ENCODE measurements at regions not wholly inside any gene's neighbourhood (a gene's known extent, or its start where the extent isn't known, plus 50 kb on each side); places are given as distances from the start of the nearest gene placed in this dataset.

DNA sequence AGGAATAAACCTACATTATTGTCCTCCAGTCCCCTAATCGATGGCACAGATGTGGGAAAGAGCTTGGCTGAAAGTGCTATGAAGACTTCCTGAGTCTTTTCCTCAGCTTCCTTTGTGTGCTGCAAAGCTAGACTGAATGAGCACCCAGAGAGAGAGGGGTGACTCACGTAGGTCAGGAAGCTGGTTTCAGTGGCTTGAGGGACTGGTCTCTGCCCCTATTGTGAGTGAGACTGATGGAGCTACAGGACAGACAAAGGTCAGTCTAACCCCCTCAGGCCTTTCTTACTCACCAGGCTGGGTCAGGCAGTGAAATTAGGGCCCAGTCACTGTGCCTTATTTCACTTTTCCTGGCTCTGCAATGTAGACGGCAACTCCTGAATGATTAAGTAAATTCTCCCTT is 171.1 kb upstream of the GRB10 start:
- TF ChIP-seq EZH2 (IDR thresholded peaks at IDR 0.05; ENCODE audit: borderline replicate concordance, low read depth, low read length, poor library complexity, severe bottlenecking): no peak
- TF ChIP-seq, protein P1, sequence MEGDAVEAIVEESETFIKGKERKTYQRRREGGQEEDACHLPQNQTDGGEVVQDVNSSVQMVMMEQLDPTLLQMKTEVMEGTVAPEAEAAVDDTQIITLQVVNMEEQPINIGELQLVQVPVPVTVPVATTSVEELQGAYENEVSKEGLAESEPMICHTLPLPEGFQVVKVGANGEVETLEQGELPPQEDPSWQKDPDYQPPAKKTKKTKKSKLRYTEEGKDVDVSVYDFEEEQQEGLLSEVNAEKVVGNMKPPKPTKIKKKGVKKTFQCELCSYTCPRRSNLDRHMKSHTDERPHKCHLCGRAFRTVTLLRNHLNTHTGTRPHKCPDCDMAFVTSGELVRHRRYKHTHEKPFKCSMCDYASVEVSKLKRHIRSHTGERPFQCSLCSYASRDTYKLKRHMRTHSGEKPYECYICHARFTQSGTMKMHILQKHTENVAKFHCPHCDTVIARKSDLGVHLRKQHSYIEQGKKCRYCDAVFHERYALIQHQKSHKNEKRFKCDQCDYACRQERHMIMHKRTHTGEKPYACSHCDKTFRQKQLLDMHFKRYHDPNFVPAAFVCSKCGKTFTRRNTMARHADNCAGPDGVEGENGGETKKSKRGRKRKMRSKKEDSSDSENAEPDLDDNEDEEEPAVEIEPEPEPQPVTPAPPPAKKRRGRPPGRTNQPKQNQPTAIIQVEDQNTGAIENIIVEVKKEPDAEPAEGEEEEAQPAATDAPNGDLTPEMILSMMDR (conservative IDR thresholded peaks at IDR 0.05; ENCODE audit: low read depth, low read length): no peak
- H3K9me3 ChIP-seq (ENCODE audit: low read depth, low read length, poor library complexity, severe bottlenecking): peaks cover 17% of the 10 kb centered on the region
- no peaks in the 10 kb centered on the region for H3K36me3 ChIP-seq (ENCODE audit: insufficient read depth, low read length, poor library complexity, severe bottlenecking)
- CTCF ChIA-PET: no interaction called here
- no peak for DNase-seq (ENCODE audit: low spot score)
- no TSS peak for BruUV-seq (replicated peaks)
- no peaks in the 10 kb centered on the region for H3K4me1 ChIP-seq (ENCODE audit: insufficient read depth, low read length, poor library complexity, severe bottlenecking)
- intact Hi-C loops (cut with micrococcal nuclease; ENCODE audit: unreplicated experiment): no loop called here
- H3K27me3 ChIP-seq (replicated peaks; ENCODE audit: insufficient read depth, low read depth, low read length, poor library complexity): no peaks in the 10 kb centered on the region
- H3K4me3 ChIP-seq (ENCODE audit: low read depth, low read length, poor library complexity, severe bottlenecking): no peak overlapping the region
- POLR2A ChIA-PET (ENCODE audit: low non-redundant PET): no interaction called here
- no peak overlapping the region for H3K27ac ChIP-seq (ENCODE audit: low read depth, low read length, poor library complexity, severe bottlenecking)

DNA sequence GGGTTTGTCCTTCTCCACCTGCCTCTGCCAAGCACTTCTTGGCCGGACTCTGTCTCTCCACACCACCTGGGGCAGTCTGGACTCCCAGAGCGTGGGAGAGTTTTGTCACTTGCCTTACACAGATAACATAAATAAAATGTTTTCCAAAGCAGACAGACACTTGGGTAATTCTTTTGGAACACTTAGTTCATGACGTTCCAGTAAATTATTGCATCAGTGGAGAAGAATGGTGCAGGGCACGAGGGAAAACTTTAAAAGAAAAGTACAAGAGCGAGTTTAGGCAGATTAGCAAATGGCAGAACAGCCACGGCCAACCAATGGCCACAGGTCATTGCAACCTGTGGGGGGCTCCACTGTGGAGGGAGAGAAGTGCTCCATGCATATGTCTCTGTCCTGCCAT is 170.6 kb upstream of the GRB10 start:
- Histone ChIP-seq H3K4me3 (ENCODE audit: low read depth, low read length, poor library complexity, severe bottlenecking) (no peak overlapping the region), H3K9me3 (ENCODE audit: low read depth, low read length, poor library complexity, severe bottlenecking) (peaks cover 19% of the 10 kb centered on the region), H3K27me3 (replicated peaks; ENCODE audit: insufficient read depth, low read depth, low read length, poor library complexity) (no peaks in the 10 kb centered on the region), H3K27ac (ENCODE audit: low read depth, low read length, poor library complexity, severe bottlenecking) (no peak overlapping the region), H3K4me1 (ENCODE audit: insufficient read depth, low read length, poor library complexity, severe bottlenecking) (no peaks in the 10 kb centered on the region), H3K36me3 (ENCODE audit: insufficient read depth, low read length, poor library complexity, severe bottlenecking) (no peaks in the 10 kb centered on the region)
- intact Hi-C loops (cut with micrococcal nuclease; ENCODE audit: unreplicated experiment): no loop called here
- no peak for TF ChIP-seq EZH2 (IDR thresholded peaks at IDR 0.05; ENCODE audit: borderline replicate concordance, low read depth, low read length, poor library complexity, severe bottlenecking)
- no peak for DNase-seq (ENCODE audit: low spot score)
- CTCF ChIA-PET: no interaction called here
- no TSS peak for BruUV-seq (replicated peaks)
- POLR2A ChIA-PET (ENCODE audit: low non-redundant PET): no interaction called here

DNA sequence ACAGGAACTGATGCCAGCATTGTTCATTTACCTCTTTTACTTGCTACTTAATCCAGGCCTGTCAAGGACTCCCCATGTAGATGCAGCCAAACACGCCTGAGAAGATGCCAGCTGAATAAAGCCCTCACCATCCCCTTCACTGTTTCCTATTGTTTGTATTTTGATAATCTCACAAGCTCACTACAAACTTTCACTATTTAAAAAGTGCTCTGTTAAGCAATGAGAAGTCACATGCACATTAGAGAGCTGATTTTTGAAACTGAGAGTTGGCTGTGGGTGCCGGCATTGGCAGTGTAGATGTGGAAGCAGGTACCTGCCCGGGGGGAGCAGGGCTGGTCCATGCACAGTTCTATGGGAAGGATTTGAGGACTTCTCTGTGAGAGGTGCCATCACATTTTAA is 169.8 kb upstream of the GRB10 start:
- ChIA-PET POLR2A (ENCODE audit: low non-redundant PET) (no interaction called here), CTCF (no interaction called here)
- DNase-seq (ENCODE audit: low spot score): no peak
- BruUV-seq (replicated peaks): no TSS peak
- intact Hi-C loops (cut with micrococcal nuclease; ENCODE audit: unreplicated experiment): no loop called here
- TF ChIP-seq, protein P1 (conservative IDR thresholded peaks at IDR 0.05; ENCODE audit: low read depth, low read length): no peak
- TF ChIP-seq EZH2 (IDR thresholded peaks at IDR 0.05; ENCODE audit: borderline replicate concordance, low read depth, low read length, poor library complexity, severe bottlenecking): no peak
- Histone ChIP-seq H3K36me3 (ENCODE audit: insufficient read depth, low read length, poor library complexity, severe bottlenecking) (no peaks in the 10 kb centered on the region), H3K4me3 (ENCODE audit: low read depth, low read length, poor library complexity, severe bottlenecking) (no peak overlapping the region), H3K9me3 (ENCODE audit: low read depth, low read length, poor library complexity, severe bottlenecking) (peaks cover 27% of the 10 kb centered on the region), H3K27me3 (replicated peaks; ENCODE audit: insufficient read depth, low read depth, low read length, poor library complexity) (no peaks in the 10 kb centered on the region), H3K4me1 (ENCODE audit: insufficient read depth, low read length, poor library complexity, severe bottlenecking) (no peaks in the 10 kb centered on the region), H3K27ac (ENCODE audit: low read depth, low read length, poor library complexity, severe bottlenecking) (no peak overlapping the region)

DNA sequence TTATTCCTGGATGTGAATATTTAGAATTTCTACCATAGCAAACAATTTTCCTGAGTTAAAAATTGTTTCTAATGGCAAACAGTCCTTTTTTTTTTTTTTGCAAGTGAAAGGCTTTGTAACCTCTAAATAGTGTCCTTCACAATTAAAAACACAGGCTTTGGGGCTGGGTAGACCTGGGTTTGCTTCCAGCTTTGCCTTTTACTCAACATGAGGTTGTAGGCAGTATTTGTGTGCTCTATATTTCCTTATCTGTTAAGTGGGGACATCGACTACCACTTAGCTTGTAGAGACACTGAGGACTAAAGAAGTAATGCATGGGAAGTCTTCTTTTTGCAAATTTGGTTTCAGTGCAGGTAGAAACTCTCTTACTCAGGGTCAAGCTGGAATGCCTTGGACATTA is 169.4 kb upstream of the GRB10 start:
- Histone ChIP-seq H3K27ac (ENCODE audit: low read depth, low read length, poor library complexity, severe bottlenecking) (no peak overlapping the region), H3K27me3 (replicated peaks; ENCODE audit: insufficient read depth, low read depth, low read length, poor library complexity) (no peaks in the 10 kb centered on the region), H3K36me3 (ENCODE audit: insufficient read depth, low read length, poor library complexity, severe bottlenecking) (no peaks in the 10 kb centered on the region), H3K4me1 (ENCODE audit: insufficient read depth, low read length, poor library complexity, severe bottlenecking) (no peaks in the 10 kb centered on the region), H3K9me3 (ENCODE audit: low read depth, low read length, poor library complexity, severe bottlenecking) (peaks cover 28% of the 10 kb centered on the region), H3K4me3 (ENCODE audit: low read depth, low read length, poor library complexity, severe bottlenecking) (no peak overlapping the region)
- TF ChIP-seq, protein P1 (conservative IDR thresholded peaks at IDR 0.05; ENCODE audit: low read depth, low read length): no peak
- no peak for TF ChIP-seq EZH2 (IDR thresholded peaks at IDR 0.05; ENCODE audit: borderline replicate concordance, low read depth, low read length, poor library complexity, severe bottlenecking)
- intact Hi-C loops (cut with micrococcal nuclease; ENCODE audit: unreplicated experiment): no loop called here
- no TSS peak for BruUV-seq (replicated peaks)
- ChIA-PET CTCF (no interaction called here), POLR2A (ENCODE audit: low non-redundant PET) (no interaction called here)
- no peak for DNase-seq (ENCODE audit: low spot score)
